Endothelial cell of umbilical vein (primary cell): ENCODE measurements at regions not wholly inside any gene's neighbourhood (a gene's known extent, or its start where the extent isn't known, plus 50 kb on each side); places are given as distances from the start of the nearest gene placed in this dataset.

ENCODE experiments used
- BruUV-seq: library from RNA; stranded (reverse); fragments of 400-500 nt; replicated peaks from 2 replicates; lab custom pipeline; 2021; lab: Mats Ljungman, UMichigan
- CTCF ChIA-PET: fragments of 300-600, 350-600 bp; sonication (Branson Sonifier 250); formaldehyde crosslinking; loops from one replicate; lab custom pipeline; 2021; ENCODE audit warnings: antibody characterized with exemption, inconsistent platforms; lab: Charles Lee
- POLR2A ChIA-PET: fragments of 300-600, 350-600 bp; sonication (Branson Sonifier 250); formaldehyde crosslinking; loops from one replicate; lab custom pipeline; 2021; ENCODE audit warnings: antibody characterized with exemption, inconsistent platforms; lab: Charles Lee
- DNase-seq: peaks from one replicate; pipeline ENCODE4 v3.0.0-alpha.2; 2011; ENCODE audit warnings: low read depth, low spot score
- FAIRE-seq: peaks from 2 replicates; lab custom pipeline; 2011; peaks lifted over from hg19 to GRCh38; lab: Jason Lieb, UNC
- H2AFZ ChIP-seq: 2 replicates; pipeline ENCODE4 v1.6.0; 2012; ENCODE audit warnings: low read depth, low read length, control low read depth, inconsistent platforms
- H3K27ac ChIP-seq: 2 replicates; pipeline ENCODE4 v1.5.1; 2011; ENCODE audit warnings: low read depth, mild to moderate bottlenecking, control low read depth, low read length, moderate library complexity; ENCODE audit not compliant: insufficient read depth
- H3K27me3 ChIP-seq, 2 experiments: 2 replicates each; pipeline versions ENCODE4 v1.6.0 to v1.6.1; 2011; ENCODE audit warnings: low read length in 2 of 2, mixed read lengths in 1 of 2; ENCODE audit not compliant: control insufficient read depth in 2 of 2, insufficient read depth in 2 of 2
- H3K36me3 ChIP-seq, 2 experiments: 2 replicates in 1 of 2; 3 replicates in 1 of 2; pipeline ENCODE4 v1.5.1; 2011; ENCODE audit warnings: low read length in 2 of 2, mild to moderate bottlenecking in 1 of 2, moderate library complexity in 1 of 2; ENCODE audit not compliant: control insufficient read depth in 2 of 2, insufficient read depth in 2 of 2; ENCODE audit errors: extremely low read depth in 1 of 2
- H3K4me1 ChIP-seq: 3 replicates; pipeline ENCODE4 v1.5.1; 2011; ENCODE audit warnings: mild to moderate bottlenecking, low read length; ENCODE audit not compliant: control insufficient read depth, insufficient read depth; ENCODE audit errors: extremely low read depth
- H3K4me2 ChIP-seq: 2 replicates; pipeline ENCODE4 v1.6.1; 2011; ENCODE audit warnings: low read length, control low read depth, mixed read lengths; ENCODE audit not compliant: insufficient read depth
- H3K4me3 ChIP-seq, 3 experiments: fragments of 200-600 bp in 1 of 3; sonication (generic), shearing (Covaris generic) in 1 of 3; replicated peaks in 1 of 3; 2 replicates each; pipeline ENCODE4 v1.5.1; 2011 to 2016; ENCODE audit warnings: control low read depth in 3 of 3, low read length in 3 of 3, mild to moderate bottlenecking in 2 of 3, inconsistent platforms in 1 of 3, low read depth in 1 of 3, moderate library complexity in 1 of 3; ENCODE audit not compliant: insufficient read depth in 1 of 3
- H3K79me2 ChIP-seq: 2 replicates; pipeline ENCODE4 v1.6.0; 2012; ENCODE audit warnings: low read length, inconsistent platforms; ENCODE audit not compliant: control insufficient read depth, insufficient read depth
- H3K9ac ChIP-seq: replicated peaks from 2 replicates; pipeline ENCODE3; 2011; ENCODE audit warnings: low read length, control low read depth; ENCODE audit not compliant: insufficient read depth; ENCODE audit errors: extremely low read depth
- H3K9me1 ChIP-seq: replicated peaks from 3 replicates; pipeline ENCODE4 v1.6.0; 2011; ENCODE audit warnings: mild to moderate bottlenecking, low read length; ENCODE audit not compliant: control insufficient read depth, insufficient read depth; ENCODE audit errors: extremely low read depth
- H3K9me3 ChIP-seq: replicated peaks from 2 replicates; pipeline ENCODE4 v1.5.1; 2012; ENCODE audit warnings: low read length, inconsistent platforms; ENCODE audit not compliant: control insufficient read depth, insufficient read depth
- H4K20me1 ChIP-seq: replicated peaks from 2 replicates; pipeline ENCODE3; 2011; ENCODE audit warnings: mild to moderate bottlenecking, low read length; ENCODE audit not compliant: control insufficient read depth, insufficient read depth; ENCODE audit errors: extremely low read depth
- POLR2A ChIP-seq: IDR thresholded peaks from 2 replicates; pipeline ENCODE4 v1.6.1; 2012; ENCODE audit warnings: low read depth, mild to moderate bottlenecking, control low read depth, low read length
- POLR2AphosphoS5 ChIP-seq: IDR thresholded peaks from 2 replicates; pipeline ENCODE4 v1.6.1; 2012; ENCODE audit warnings: low read depth, mild to moderate bottlenecking, control low read depth, low read length, moderate library complexity; ENCODE audit not compliant: insufficient read depth
- dilution Hi-C: fragments of 300-500 bp; cut with MboI; formaldehyde crosslinking; loops from one replicate; pipeline ENCODE4 v1.15.0; 2019; ENCODE audit warnings: low sequenced_read_pairs; ENCODE audit not compliant: extremely low pct_ligation_motif_present
- intact Hi-C: fragments of 100-400 bp; cut with micrococcal nuclease; formaldehyde crosslinking; loops from one replicate; pipeline ENCODE4 v1.10.0; 2022
- TF ChIP-seq, protein P1 (sequence below): IDR thresholded peaks from 2 replicates; pipeline ENCODE4 v1.6.1; 2011; ENCODE audit not compliant: insufficient read depth, insufficient read length
- TF ChIP-seq, protein P2 (sequence below), 2 donors: IDR thresholded peaks; 1 replicate in 1 of 2; 2 replicates in 1 of 2; pipeline ENCODE4 v1.5.1; 2011; ENCODE audit warnings: low read length in 2 of 2, mild to moderate bottlenecking in 2 of 2, moderate library complexity in 2 of 2, control low read depth in 1 of 2, inconsistent platforms in 1 of 2, low read depth in 1 of 2; ENCODE audit not compliant: insufficient read depth in 1 of 2; ENCODE audit errors: extremely low read depth in 1 of 2

DNA sequence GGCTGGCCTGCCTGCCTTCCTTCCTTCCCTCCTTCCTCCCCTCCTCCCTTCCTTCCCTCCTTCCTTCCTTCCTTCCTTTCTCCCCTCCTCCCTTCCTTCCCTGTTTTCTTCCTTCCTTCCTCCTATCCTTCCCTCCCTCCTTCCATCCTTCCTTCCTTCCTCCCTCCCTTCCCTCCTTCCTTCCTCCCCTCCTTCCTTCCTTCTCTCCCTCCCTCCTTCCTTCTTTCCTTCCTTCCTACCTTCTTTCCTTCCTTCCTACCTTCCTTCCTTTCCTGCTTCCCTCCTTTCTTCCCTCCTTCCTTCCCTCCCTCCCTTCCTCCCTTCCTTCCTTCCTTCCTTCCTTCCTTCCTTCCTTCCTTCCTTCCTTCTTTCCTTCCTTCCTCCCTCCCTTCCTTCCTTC, 70.1 kb upstream of the PTGFR start:
- no peaks in the 10 kb centered on the region for H3K79me2 ChIP-seq
- intact Hi-C loops (no loop called here), dilution Hi-C loops (no loop called here)
- BruUV-seq = no TSS peak
- CTCF ChIA-PET = no interaction called here
- H3K4me1 ChIP-seq = no peaks in the 10 kb centered on the region
- no peaks in the 10 kb centered on the region for H4K20me1 ChIP-seq
- POLR2A ChIA-PET = no interaction called here
- no peak overlapping the region for H3K4me3 ChIP-seq
- FAIRE-seq = no peak
- H3K36me3 ChIP-seq = no peaks in the 10 kb centered on the region
- H3K9me1 ChIP-seq = no peaks in the 10 kb centered on the region
- no peaks in the 10 kb centered on the region for H3K9me3 ChIP-seq
- H3K4me2 ChIP-seq = no peak overlapping the region
- no peak overlapping the region for H2AFZ ChIP-seq
- H3K27ac ChIP-seq = no peak overlapping the region
- TF ChIP-seq POLR2AphosphoS5 = no peak
- no peak overlapping the region for H3K9ac ChIP-seq
- DNase-seq = no peak
- peaks cover 0 to 3% of the 10 kb centered on the region in 2 experiments for H3K27me3 ChIP-seq

DNA sequence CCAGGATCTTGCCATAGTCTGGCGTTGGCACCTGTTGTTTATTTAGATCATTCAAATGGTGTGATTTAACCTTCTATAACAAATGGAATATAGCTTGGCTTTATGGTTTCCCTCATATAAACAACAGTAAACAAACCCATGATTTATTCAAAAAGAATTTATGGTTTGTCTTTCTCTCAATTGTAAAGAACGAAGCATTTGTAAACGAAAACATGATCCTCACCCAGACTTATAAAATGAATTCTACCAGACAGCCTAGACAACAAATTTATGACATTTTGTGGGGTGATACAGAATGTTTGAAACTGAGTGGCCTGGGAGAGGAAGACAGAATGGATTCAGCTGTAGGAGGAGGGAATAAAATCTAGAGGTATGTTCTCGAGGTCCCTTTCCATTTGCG, 66.1 kb upstream of the PTGFR start:
- FAIRE-seq = no peak
- H3K4me2 ChIP-seq = no peak overlapping the region
- H3K4me1 ChIP-seq = no peaks in the 10 kb centered on the region
- intact Hi-C loops (no loop called here), dilution Hi-C loops (no loop called here)
- no peaks in the 10 kb centered on the region for H3K36me3 ChIP-seq
- no peak overlapping the region for H3K9ac ChIP-seq
- DNase-seq = no peak
- H3K27ac ChIP-seq = no peak overlapping the region
- no peaks in the 10 kb centered on the region for H4K20me1 ChIP-seq
- peaks cover 0 to 15% of the 10 kb centered on the region in 2 experiments for H3K27me3 ChIP-seq
- no TSS peak for BruUV-seq
- no peak overlapping the region for H2AFZ ChIP-seq
- H3K4me3 ChIP-seq = no peak overlapping the region
- CTCF ChIA-PET = no interaction called here
- TF ChIP-seq POLR2A = no peak
- TF ChIP-seq, protein P1, sequence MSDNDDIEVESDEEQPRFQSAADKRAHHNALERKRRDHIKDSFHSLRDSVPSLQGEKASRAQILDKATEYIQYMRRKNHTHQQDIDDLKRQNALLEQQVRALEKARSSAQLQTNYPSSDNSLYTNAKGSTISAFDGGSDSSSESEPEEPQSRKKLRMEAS = no peak
- TF ChIP-seq POLR2AphosphoS5 = no peak
- TF ChIP-seq, protein P2, sequence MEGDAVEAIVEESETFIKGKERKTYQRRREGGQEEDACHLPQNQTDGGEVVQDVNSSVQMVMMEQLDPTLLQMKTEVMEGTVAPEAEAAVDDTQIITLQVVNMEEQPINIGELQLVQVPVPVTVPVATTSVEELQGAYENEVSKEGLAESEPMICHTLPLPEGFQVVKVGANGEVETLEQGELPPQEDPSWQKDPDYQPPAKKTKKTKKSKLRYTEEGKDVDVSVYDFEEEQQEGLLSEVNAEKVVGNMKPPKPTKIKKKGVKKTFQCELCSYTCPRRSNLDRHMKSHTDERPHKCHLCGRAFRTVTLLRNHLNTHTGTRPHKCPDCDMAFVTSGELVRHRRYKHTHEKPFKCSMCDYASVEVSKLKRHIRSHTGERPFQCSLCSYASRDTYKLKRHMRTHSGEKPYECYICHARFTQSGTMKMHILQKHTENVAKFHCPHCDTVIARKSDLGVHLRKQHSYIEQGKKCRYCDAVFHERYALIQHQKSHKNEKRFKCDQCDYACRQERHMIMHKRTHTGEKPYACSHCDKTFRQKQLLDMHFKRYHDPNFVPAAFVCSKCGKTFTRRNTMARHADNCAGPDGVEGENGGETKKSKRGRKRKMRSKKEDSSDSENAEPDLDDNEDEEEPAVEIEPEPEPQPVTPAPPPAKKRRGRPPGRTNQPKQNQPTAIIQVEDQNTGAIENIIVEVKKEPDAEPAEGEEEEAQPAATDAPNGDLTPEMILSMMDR (IDR thresholded peaks at IDR 0.05; ENCODE audit: extremely low read depth in 1 of 2, insufficient read depth in 1 of 2, low read depth in 1 of 2, low read length in 2 of 2) = no peak
- no peaks in the 10 kb centered on the region for H3K9me1 ChIP-seq
- H3K79me2 ChIP-seq = no peaks in the 10 kb centered on the region
- H3K9me3 ChIP-seq = no peaks in the 10 kb centered on the region
- POLR2A ChIA-PET = no interaction called here
